ENCODE measurements at regions not wholly inside any gene's neighbourhood (a gene's known extent, or its start where the extent isn't known, plus 50 kb on each side); places are given as distances from the start of the nearest gene placed in this dataset.

DNA sequence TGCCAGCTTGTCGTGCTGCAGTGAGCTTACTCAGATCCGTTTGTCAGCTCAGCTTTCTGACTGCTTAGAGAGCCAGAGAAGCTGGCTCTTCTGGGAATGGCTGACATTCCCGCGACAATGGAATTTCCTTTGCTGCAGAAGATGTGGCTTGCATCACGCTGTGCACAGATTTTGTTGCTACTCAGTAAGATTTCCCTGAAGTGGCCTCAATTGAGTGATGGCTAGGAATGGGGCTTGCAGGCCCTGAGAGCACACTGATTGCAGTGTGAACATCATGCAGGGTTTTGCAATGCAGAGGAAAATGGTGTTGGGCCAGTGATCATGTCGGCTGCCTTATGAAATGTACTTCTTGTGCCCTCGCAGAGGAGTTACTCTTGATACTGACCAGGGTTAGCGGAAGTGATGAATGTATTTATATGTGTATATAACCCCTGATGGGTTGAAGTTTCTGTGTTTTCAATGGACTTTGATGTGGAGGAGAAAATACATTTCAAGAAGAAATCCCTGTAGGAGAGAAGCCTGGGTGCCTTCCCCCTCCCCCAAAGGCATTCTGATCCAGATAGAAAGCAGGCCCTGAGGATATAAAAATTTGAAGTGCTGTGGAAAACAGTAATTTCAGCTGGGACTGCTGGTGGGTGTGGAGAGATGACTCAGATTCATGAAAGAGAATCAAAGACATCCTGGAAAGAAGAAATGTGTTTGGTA lies 102.5 kb upstream of the PDZRN3 start:
- peak; percentile 63 for DNase-seq

DNA sequence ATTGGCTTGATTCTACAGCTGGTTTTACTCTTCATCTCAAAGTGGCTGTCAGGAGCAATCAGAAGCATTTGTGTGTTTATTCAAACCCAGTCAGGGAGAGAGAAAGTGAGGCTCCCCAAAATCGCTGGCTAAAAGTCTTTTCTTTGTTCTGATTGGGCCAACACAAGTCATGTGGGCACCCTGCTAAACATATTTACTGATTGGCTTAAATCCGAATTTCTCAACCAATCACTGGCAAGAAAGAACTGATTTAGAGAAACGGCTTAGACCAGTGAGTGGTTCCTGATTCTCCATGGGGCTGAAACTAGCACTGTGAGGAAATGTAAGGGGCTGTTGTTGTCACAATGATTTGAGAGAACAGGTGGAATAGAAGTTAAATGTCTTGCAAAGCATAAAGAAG lies 98.9 kb upstream of the PDZRN3 start:
- DNase-seq = no peak

DNA sequence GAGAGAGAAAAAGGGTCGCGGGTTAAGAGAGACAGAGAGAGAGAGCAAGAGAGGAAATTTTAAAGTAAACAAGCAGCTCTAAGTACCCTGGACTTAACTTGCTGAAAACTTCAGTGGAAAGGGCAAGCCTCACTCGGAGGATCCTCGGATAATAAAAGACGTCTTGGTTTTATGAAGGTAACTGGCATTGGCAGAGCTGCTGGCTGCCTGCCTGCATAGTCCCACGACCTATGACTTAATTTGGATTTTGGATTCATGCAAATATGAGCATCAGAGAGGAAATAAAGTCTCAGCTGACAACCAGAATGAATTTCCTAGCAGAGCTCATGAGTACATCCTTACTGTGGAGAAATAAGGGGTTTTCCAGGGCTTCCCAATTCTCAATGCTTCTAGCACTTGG lies 95.1 kb upstream of the PDZRN3 start:
- no peak for DNase-seq

DNA sequence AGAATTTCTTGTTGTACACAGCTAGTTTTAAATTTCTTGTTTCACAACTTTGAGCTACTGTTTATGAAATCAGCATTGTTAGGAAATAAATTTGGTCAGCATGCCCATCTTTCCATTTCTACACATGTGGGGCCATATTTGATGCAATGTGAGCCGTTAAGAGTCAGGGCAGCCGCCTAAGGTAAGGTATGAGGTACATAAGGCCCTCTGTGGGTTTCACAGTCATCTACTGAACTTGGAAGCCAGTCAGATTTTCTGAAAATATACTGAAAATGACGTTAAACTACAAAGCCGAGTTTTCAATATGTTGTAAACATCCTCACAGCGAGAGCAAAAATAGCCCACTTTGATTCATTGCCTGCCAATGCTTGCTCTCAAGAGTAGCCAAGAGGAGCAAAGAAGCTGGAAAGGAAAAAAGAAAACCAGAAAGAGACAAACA lies 94.7 kb upstream of the PDZRN3 start:
- no peak for DNase-seq

DNA sequence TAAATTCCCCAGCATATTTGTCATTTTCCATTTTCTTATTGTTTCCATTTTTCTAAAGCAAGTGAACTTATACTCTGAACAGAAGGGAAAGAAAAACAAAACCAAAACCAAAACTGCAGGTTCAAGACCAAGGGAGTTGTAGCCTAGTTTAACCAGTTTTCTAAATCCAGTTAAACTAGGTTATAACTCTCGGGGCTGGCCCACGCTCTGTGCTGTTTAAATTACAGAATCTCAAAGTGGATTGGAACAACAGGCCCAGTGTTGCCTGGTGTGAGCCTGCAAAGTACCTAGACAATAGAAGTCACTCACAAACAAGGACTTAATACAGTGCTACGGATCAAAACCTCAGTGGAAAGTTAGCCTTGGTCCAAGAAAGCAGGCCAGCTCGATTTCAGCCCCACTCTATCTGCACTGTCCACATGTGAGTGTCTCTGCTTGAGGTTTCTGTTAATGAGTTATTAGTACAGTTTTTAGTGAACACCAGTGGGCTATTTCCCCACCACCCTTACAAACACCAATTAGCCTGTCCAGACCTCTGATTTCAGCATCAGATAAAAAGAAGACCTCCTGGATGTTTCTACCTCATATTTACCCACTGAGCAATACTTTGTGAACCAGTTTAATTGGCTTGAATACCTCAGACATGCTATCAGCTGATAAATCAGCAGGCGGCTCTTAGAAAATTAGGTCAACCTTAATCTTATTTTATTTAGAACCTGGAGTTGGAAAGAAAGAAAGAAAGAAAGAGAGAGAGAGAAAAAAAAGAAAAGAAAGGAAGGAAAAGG lies 93.8 kb upstream of the PDZRN3 start:
- peak; percentile 32 for DNase-seq

DNA sequence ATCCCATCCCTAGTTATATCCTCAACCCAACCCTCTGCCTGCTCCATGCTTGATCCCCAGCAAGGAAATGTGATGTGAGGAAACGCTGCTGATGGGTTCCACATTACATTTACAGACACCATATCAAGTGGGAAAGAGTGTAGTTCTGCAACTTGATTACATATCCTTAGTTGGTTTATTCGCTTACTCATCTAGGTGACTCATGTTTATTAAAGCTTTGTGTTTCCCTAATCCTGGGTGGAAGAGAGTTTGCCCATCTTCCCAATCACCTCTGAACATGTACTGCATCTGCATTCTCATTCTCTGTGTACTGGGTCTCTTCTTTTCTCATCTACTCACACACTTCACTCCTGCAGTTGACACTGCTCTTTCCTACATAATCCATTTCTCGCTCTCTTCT lies 91.7 kb upstream of the PDZRN3 start:
- DNase-seq = no peak

DNA sequence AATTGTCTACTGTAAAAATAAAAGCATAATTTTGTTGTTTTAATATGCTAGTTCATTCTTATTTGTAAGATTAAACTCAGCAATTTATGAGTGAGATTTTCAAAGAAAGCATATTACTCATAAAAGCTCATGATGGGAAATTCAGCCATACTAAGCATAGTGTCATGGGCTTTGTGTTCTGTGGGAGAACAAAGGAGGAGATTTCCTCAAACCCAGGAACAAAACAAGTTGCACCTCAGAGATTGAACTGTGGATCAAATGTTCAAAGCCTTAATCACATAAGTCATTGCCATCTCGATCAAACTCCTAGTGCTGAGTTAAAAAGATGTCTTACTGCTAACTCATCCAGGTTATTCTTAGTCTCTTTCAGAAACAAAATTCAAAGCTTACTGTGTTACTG lies 85.6 kb upstream of the PDZRN3 start:
- DNase-seq = no peak

DNA sequence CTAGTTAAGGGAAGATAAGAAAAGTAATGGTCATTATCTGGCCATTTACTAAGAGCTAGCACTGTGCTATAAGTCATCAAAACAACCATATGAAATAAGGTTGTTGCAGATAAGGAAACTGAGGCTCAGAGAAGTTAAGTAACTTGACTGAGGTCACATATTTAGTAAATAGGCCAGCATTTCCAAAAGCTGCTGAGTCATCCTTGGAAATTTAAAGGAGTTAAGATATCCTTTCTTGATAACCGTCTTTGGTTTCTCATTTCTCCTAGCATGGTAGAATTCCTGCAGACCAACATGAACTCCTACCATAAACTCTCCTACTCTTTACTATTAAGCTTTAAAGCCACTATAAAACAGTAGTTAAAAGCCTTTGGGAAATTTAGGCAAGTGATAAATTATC lies 85.0 kb upstream of the PDZRN3 start:
- no peak for DNase-seq

DNA sequence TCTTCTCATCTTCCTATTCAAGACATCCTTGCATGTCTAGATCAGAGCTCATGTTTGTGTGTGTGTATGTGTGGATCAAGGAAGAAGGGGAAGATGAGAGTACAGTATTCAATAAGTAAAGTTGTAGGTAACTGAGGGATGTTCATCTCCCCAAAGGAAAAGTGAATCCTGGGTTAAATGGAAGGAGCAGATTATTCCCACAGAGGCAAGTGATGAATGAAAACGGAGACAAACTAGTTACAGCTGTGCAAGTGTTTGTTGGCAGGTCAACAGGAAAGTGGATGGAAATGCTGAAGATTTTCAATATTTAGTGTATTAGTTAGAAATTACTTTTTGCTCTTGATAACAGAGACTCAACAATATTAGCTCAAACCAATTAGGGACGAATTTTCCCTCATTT lies 84.2 kb upstream of the PDZRN3 start:
- DNase-seq = no peak

DNA sequence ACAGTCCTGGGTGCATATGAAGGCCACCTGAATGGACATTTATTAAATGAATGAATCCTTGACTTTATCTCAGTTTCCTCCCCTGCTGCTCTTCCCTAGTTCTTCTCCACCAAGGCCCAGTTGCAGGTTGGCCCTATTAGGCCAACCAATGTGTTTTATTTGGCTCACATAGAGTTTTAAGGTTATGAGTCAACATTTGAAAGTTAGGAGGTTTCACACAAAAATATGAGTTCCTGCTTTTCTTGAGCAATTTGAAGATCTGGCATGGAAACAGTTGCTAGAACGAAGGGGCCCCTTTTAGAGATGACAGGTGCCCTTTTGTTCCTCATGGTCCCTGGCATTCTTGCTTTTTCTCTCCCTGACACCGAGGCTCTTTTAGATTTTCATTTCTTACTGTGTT lies 83.0 kb upstream of the PDZRN3 start:
- no peak for DNase-seq

DNA sequence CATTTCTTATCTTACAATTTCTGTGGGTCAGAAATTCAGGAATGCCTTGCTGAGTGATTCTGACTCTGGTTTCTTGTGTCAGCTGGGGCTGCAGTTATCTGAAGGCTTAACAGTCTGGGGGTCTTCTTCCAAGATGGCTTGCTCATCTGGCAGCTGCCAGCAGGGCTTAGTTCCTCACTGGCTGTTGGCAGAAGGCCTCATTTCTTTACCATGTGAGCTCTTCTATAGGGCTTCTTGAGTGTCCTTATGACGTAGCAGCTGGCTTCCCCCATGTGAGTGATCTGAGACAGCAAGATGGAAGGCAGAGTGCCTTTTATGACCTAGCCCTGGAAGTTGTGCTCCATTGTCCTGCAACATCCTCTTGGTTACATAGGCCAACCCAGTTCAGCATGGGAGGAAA lies 82.0 kb upstream of the PDZRN3 start:
- no peak for DNase-seq

DNA sequence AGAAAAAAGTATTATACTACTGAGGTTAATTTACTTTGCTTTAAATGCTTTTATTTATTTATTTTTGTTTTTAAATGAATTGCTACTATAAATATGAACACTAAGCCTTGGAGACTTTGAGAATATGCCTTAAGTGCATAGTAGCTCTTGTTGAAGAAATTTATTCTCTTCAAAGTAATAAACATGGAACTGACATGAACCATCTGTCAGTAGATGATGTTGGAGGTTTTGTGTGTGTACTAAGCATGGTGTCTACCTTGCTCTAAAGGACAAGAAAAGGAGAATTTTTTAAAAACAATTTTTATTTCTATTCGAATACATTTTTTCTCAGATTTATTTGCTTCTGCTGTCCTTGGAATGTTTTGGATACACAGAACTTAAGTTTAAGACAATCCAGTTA lies 81.1 kb upstream of the PDZRN3 start:
- no peak for DNase-seq

DNA sequence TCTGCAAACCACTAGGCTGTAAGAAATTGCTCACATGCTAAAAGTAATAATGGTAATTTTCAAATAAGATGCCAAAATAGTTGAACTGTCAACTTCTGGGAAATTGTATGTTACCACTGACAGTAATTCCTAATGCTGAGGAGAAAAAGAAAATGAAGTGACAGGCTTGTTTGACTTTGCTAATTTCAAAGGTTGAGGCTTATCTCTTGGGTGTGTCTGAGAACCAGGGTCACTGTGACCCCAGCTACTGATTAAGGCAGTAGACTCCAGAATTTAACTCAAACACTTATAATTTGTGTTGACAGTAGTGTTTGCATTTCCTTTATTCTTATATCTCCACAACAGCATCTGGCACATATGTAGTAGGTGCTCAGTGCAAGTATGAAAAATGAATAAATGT lies 74.6 kb upstream of the PDZRN3 start:
- no peak for DNase-seq

DNA sequence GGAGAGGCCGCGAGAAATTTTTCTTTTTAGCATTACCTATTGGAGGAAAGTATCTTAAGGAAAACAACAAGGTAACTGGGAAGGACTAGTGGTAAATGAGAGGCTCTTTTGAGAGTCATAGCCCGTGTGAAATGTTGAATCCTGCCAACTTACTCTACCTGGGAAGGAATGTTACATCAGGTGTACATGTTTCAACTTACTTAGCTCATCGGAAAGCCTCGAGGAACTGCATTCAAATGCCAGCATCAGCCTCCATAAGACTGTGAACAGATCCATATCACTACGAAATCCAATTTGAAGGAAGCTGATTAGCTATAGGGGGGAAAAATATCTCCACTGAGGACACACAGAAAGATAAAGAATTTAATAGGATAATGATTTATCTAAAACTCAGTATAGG lies 72.3 kb upstream of the PDZRN3 start:
- no peak for DNase-seq

DNA sequence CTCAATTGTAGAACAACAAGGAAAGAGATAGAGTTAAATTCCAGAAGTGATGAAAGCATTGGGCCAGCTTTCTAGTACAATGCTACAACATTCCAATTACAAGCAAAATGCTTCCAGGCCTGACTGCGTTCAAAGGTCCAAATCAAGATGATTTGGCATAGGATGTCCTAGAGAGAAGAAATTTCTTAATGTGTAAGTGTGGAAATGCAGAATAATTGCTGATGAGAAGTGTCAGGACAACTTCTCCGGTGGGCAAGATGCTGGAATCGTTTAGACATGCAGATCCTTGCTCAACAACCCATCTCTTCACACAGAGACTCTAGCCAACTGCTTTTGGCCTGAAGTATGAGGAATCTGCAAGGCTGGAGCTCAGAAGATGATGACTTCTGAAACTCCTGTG lies 71.1 kb upstream of the PDZRN3 start:
- no peak for DNase-seq

DNA sequence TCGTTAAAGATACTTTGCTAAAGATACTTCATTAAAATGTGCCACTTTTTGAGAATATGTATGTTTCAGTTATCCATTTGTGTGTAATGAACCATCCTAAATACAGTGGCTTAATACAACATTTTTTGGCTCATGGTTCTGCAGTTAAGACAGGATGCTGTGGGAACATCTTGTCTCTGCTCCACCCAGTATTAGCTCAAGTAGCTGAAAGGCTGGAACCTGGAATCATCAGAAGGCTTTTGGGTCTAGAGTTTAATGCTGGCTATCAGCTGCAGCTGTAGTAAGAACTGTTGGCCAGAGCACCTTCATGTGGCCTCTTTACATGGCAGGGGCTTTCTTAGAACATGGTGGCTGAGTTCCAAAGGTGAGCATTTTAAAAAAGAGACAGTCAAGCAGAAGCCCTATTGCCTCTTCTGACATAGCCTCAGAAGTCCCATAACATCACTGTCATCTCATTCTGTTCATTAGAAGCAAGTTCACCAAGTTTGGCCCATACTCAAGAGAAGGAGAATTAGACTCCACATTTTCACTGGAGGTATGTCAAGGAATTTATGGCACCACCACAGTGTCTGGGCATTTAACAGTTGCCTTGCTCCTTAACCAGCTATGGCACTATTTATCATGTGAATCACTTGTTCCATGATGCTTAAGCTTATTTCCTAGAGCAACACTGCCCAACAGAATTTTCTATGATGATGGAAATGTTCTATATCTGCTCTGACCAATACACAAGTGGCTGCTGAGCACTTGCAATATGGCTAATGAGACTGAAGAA lies 70.4 kb upstream of the PDZRN3 start:
- no peak for DNase-seq

DNA sequence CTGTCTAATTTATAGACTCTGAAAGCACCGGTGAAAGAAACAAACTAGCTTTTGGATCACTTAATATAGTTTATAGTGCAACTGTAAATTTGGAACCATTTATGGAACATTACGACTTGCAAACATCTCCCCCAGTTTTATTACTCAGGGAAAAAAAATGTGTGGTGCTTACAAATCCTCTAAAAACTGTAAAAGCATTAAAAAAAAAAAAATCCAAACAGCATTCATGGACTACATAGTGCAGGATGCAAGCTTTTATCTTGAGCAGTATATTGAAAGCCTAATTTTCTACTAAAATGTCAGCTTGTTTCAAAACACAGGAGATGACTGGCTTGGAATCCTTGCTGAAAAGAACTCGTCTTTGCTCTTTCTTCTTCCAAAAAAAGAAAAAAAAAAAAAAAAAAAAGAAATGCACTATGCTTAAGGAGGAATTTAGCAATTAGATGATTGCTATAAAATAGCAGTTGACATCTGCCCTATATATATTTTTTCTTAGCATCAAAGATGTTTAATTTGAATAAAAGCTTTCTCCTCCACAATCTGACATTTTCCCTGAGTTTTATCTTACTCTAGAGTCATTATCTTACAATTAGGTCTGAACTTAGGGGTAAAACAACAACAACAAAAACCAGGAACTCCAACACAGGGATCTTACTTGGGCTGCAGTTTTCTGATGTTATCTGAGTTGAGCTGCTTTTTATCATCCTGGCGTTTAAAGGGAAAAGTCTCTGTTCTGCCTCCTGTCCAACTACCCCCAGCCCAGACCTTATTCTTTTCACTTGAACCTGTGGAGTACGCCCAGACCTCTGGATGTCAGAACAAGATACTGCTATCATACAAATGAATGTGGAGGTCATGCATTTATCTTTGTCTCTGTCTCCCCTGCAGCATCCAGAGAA lies 62.6 kb upstream of the PDZRN3 start:
- DNase-seq = no peak

DNA sequence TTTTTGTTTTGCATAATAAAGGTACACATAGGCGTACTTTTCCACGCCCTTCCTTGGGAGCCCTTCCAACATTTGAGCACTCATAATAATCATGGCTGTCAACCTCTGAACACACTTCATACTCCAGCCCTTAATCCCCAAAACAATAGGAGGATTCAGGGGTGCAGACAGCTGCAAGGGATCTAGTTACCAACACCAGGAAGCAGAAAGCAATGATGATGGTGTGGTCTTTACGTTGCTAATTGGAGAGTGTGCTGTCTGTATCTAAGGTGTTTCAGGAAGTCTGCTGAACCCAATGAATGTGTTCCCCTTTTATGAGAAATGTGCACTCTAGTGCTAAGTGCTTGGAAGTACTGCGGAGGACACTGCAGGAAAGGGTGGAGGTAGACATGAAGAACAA lies 60.3 kb upstream of the PDZRN3 start:
- no peak for DNase-seq

DNA sequence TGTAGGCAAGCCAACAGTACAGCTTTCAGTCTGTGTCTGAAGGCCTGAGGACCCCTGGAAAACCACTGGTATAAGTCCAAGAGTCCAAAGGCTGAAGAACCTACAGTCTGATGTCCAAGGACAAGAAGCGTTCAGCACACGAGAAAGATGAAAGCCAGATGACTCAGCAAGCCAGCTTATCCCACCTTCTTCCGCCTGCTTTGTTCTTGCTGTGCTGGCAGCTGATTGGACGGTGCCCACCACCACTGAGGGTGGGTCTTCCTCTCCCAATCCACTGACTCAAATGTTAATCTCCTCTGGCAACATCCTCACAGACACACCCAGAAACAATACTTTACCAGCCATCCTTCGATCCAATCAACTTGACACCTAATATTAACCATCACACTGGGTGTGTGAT lies 59.0 kb upstream of the PDZRN3 start:
- DNase-seq = no peak

DNA sequence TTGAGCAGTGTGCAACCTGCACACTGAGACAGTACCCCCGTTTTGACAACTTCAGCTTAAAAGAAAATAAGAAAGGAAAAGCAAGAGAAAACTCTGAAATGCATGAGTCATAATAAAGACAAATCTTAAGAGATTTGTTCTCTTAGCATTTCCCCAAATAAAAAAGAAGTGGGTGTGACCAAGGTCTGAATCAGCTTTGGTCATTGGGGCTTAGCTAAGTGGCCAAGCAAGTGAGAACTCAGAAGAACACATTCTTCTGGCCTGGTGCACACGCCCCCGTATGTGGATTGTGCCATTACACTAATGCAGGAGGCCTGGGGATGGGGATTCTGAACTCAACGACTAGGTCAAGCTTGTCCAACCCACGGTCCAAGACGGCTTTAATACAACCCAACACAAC lies 56.9 kb upstream of the PDZRN3 start:
- no peak for DNase-seq

DNA sequence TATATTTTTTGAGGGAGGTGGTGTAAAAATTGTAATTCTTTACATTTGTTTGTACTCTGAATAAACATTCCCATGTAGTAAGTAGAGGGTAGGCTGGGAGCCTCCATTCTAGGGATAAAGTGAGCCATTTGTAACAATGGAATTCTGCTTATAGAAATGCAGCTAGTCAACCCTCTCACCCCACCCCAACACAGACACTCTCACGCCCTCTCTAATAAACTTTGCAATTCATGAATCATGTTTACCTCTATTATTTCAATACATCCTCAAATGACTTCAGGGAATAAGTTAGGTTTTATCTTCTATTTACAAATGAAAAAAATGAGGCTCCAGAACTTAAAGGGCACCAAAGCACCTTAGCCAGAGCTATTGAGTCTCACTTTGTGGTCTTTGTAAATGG lies 56.5 kb upstream of the PDZRN3 start:
- no peak for DNase-seq

DNA sequence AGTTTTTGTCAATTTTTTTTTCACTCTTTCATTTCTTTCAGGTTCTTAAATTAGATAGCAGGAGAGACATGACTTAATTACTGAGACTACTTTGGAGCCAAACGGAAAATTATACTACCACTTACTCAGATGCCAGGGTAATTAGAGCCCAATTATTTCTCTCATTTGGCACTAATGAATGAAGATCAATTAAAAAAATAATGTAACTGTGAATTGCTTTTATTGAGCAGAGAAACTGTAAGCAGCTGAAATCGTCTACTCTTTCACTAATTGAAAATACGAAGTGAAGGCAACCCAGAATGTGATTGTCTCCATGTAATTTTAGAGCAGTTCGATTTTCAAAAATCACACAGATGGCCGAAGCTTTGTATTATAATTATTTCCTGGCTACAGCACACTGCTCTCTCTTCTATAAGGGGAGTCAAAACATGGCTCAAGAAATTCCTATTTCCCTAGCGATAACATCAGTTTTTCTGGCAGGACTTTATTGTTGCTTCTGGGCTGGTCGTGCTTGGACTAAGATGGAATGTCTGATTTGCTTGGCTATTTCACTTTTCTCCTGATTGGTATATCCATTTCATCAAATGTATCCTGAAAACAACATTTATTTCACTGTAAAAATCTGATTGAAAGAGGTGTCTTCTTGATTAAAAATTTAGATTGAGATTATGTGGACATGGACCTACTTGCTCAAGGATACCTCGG lies 55.8 kb upstream of the PDZRN3 start:
- peak; percentile 20 for DNase-seq
